GM12891 (cell line): ENCODE measurements at regions not wholly inside any gene's neighbourhood (a gene's known extent, or its start where the extent isn't known, plus 50 kb on each side); places are given as distances from the start of the nearest gene placed in this dataset.

Experiments
- POLR2A ChIP-seq: IDR thresholded peaks from 2 replicates; pipeline ENCODE4 v1.6.1; 2011; ENCODE audit warnings: low read depth, low read length, control low read depth
- POLR2AphosphoS5 ChIP-seq: IDR thresholded peaks from 2 replicates; pipeline ENCODE4 v1.6.1; 2011; ENCODE audit warnings: low read depth, low read length, control low read depth
- TAF1 ChIP-seq: IDR thresholded peaks from 2 replicates; pipeline ENCODE4 v1.6.1; 2011; ENCODE audit warnings: low read depth, low read length, control low read depth

DNA sequence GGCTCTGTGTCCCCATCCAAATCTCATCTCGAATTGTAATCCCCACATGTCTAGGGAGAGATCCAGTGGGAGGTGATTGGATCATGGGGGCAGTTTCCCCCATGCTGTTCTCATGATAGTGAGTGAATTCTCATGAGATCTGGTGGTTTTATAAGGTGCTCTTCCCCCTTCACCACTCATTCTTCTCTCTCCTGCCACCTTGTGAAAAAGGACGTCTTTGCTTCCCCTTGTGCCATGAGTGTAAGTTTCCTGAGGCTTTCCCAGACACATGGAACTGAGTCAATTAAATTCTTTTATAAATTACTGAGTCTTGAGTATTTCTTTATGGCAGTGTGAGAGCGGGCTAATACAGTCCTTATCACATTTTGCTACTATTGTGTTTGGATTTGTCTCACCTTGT, 177.6 kb upstream of the SLC39A10 start:
- no peak for TF ChIP-seq POLR2A
- TF ChIP-seq POLR2AphosphoS5, result no peak
- TF ChIP-seq TAF1, result no peak
